Stimulated activated CD4-positive, alpha-beta T cell treated with anti-CD3 and anti-CD28 coated beads, Interleukin-4, amount 100 ng/mL, for 48 hours (primary cell): ENCODE measurements at regions not wholly inside any gene's neighbourhood (a gene's known extent, or its start where the extent isn't known, plus 50 kb on each side); places are given as distances from the start of the nearest gene placed in this dataset.
"Not testable (repeated sequence)": the region's sequence is repeated elsewhere in the genome, so short reads cannot be mapped to it uniquely, and the experiment has no call there.

Experiments used
- DNase-seq, 2 donors: peaks; one replicate each; pipeline ENCODE4 v3.0.0-alpha.2; 2020; ENCODE audit warnings: low read depth in 2 of 2

DNA sequence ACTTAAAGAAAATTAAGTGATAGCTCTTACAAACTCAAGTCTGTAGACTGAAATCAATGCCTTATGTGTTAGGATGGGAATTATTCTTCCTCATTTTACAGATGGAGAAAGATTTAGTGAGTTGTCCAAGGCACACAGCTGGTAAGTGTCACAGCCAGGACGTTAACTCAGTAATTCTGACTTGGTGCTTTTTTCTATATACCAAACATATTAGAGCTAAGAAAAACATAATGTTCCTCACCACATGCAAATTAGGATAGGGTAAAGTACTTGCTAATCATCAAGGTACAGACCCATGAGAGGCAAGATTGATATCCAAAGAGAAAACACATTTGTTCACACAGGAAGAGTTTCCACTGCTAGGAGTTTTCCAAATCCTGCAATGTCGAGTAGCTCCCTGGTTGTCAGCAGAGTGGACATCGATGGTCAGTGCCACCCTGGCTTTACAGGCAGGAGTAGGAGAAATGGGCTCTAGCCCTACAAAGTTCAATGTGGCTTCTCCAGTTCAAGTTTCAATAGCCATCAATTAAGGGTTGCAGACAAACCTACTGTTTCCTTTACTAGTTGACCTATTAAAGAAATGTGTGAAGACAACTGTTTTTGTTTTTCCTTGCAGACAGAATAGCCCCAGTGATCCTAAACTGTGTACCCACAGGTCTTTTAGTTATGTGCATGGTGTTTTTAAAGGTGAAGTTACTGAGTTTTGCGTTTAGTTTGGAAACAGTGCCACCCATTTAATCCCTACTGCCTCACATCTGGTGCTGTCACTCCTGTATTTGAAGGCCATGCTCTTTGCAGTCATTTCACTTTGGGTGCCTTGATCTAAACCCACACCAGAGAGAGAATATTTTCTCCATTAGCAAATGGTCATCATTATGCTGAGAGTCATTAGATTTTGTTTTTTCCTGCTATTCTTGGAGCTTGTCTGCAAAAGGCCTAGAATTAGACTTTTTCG, 460.8 kb upstream of the SMARCA2 start:
- DNase-seq: no peak

DNA sequence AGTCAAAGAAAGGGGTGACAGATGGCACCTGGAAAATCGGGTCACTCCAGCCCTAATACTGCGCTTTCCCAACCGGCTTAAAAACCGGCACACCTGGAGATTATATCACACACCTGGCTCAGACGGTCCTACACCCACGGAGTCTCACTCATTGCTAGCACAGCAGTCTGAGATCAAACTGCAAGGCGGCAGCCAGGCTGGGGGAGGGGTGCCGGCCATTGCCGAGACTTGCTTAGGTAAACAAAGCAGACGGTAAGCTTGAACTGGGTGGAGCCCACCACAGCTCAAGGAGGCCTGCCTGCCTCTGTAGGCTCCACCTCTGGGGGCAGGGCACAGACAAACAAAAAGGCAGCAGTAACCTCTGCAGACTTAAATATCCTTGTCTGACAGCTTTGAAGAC, 456.5 kb upstream of the SMARCA2 start:
- not testable (repeated sequence) for DNase-seq

DNA sequence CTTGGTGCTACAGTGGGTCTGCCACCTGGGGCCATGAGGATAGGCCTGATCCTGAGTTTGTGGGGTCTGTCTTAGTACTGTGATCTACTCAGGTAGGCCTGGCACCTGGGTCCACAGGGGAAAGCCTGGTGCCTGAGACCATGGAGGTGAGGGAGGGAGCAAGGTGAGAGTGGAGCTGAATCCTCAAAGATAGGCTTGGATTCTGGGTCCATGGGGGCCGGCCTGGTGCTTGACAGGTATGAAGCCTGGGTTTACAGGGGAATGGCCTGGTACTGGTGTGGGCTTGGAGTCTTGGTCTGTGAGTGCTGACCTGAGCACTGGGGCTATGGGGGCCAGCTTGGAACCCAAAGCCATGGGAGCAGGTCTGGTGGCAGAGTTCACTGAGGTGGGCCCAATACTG, 439.2 kb upstream of the SMARCA2 start:
- no peak for DNase-seq

DNA sequence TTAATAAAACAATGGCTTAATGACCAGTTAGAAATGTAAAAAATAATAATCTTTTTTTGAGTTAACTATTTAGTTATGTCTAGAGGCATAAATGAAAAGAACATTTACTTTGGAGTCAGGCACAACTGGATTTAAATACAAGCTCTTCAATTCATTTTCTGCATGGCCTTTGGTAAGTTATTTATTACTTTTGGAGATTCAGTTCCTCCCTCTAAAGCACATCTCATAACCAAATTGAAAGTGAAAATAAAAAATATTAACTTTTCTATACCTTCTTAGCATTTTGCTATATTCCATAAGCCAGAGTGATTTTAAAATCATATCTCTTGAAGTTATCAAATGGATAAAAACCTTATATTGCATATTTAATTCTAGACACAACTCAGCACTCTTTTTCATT, 434.9 kb upstream of the SMARCA2 start:
- DNase-seq: no peak

DNA sequence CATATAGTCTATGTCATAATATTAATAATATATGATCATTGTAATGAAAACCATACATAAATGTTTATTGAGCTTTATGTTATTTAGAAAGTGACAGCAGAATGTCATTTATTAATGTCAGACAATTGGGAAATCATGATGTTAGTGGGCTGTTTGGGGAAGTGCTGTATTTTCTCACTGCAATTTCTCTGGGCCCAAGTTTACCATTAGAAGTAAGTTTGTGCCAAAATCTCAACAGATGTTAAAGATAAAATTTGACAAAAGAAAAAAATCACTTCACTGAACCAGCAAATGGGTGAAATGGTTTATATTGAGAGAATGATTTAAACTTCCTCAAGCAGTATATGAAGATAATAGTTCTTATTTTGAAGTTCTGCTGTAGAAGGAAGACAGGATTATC, 433.2 kb upstream of the SMARCA2 start:
- DNase-seq: no peak

DNA sequence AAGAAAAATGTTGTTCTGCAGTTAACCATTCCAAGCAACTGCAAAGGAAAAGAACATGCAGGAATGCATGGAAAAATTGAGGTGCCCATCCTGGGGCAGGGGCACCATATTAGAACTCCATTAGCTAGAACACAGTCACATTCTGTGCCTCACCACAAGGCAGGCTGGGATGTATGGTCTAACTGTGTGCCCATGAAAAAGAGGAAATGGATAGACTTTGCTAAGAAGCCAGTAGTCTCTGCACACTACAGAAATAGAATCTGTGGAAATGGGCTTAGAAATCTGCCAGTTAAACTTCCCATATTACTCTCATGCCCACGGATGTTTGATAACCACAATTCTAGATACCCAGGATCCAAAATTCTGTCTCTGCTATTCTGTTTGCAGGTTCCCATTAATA, 423.8 kb upstream of the SMARCA2 start:
- DNase-seq: no peak

DNA sequence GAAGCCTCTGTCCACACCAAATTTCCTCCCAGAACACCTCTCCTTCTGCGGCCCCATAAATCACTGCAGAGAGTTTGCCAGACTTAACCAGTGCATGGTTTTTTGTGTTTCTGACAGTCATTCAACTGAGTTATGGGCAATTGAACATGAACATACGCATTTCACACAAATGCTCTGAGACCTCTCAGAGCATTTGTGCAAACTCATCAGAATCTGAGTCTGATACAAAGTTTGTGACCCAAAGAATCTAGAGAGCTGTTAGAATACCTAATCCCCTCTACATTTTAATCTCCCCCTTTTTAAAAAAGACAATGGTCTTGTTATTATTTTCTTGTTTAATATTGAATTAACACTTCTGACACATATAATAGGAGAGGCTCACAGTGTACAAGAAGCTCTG, 416.9 kb upstream of the SMARCA2 start:
- no peak for DNase-seq

DNA sequence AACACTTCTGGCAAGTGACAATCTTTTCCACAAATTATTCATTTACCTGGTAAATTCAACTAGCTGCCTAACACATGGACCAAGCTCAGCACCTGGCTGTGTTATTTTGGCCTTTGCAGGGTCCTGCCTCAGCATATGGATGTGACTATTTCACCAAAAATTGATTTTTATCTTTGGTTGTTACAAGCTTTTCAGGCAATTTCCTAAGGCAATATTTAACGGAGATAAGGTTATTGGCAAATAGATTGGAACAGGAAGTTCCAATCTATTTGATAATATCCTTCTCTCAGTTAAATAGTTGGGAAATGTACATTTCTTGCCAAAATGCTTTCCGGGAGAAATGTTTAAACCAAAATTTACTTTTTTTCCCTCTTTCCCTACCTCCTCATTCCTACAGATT, 415.2 kb upstream of the SMARCA2 start:
- no peak for DNase-seq

DNA sequence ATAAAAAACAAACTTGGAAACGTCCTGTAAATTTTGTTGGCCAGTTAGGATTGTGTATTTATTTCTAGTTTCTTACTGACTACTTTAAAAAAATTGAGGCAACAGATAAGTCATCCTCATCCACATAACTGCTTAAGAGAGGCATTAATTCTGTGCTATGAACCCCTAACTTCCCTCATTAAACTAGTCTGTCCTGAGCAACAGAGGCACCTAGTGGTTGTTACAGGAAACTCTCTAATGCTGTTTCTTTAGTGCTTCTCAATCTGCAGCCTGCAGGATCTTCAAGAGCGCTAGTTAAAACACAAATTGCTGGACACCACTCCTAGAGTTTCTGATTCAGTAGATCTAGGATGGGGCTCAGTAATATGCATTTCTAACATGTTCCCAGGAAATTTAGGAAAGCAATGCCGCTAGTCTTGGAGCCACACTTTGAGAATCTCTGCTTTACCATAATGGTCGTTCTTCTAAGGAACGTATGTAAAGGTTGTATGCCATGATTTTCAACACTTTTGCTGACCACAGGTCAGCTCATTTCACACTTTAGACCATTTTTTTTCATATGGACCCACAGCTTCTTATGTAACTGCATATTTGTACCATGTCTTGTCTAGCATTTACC, 410.1 kb upstream of the SMARCA2 start:
- DNase-seq: no peak

DNA sequence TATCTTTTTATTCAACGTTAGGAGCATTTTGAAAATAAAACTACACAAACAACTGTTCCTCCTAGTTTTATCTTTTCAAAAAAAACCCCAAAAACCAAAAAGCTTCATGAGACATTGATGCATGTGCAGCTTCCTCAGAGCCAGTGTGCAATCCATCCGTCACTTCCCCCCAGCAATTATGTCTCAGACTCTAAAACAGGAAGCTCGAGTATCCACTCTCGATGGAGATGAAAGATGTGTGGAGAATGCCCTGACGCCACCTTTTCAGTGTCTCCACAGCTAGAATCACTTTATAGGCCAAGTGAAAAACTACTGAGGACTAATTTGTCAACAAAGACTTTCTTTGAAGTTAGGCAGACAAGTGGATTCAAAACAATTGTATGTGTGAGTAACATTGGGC, 408.9 kb upstream of the SMARCA2 start:
- DNase-seq: no peak

DNA sequence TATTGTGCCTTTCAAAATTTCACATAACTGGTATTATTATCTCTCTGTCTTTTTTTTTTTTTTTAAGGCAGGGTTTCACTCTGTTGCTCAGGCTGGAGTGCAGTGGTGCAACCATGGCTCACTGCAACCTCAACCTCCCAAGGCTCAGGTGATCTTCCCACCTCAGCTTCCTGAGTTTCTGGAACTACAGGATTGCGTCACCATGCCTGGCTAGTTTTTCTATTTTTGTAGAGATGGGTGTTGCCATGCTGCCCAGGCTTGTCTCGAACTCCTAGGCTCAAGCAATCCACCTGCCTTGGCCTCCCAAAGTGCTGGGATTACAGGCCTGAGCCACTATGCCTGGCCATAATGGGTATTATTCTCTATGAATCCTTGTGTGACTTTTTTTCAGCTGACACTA, 402.3 kb upstream of the SMARCA2 start:
- no peak for DNase-seq

DNA sequence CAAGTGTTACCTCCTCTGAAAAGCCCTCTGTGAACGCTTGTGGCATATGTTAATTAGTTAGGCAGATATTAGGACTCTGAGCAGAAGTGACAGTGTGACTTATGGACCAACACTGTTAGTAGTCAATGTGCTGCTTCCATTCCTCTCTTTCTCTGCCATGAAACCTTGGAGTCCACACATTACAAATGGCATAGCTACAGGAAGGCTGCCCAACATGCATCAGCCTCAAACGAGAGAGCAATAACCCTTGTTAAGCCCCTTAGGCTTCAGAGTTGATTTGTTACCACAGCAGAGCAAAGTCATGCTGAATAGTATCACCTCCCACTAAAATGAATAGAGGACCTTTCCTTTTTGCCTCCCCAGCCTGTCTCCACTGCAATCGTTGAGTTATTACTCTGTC, 397.7 kb upstream of the SMARCA2 start:
- DNase-seq: no peak

DNA sequence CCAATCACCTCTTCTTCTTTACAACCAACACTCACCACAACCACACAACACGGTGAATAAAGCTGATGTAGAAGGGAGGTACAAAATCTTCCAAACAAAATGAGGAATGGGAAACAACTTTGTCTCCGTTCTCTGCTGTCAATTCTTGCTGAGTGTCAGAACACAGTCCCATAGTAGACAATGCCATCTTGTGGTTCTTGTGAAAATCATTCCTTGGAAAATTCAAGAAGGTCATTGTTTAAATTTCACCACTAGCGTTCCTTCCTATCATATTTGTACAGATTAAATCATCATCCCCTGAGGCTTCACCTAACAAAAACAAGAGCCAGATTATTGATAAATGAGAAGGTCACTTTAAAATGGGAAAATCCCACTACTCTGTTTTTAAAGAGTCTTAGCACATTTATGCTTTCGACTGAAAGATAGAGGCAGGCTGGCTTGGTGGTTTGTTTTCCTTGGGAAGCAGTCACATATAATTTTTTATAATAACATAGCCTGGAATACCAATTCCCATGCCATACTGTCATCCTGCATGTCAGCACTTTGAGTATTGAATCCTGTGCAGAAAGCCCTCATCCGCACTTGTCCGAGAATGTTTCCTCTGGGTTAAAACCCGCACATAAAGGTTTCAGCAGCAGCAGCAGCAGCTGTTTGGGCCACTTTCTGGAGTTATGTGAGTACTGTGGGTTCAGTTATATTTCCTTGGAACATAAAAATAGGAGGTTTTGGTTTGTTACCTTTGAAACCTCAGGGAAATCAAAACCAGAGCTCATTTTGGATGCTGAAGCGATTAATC, 395.0 kb upstream of the SMARCA2 start:
- DNase-seq: no peak

DNA sequence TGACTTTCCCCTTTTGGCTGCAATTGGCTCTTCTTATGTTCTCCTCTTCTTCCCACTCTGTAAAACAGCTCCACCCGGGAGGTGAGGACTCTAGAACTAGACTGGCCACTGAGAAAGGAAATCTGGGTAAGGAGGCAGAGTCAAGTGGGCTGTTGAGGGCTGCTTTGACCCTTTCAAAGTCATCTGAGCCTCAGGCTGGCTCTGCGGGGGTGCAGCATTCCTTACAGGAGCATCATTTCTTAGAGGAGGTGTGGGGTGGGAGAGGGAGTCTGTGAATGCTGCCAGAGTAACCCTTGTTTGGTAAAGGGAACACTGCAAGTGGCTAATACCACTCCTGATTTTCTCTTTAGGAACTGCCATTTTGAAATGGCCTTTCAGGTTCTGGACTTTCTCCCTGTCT, 377.7 kb upstream of the SMARCA2 start:
- DNase-seq: no peak

DNA sequence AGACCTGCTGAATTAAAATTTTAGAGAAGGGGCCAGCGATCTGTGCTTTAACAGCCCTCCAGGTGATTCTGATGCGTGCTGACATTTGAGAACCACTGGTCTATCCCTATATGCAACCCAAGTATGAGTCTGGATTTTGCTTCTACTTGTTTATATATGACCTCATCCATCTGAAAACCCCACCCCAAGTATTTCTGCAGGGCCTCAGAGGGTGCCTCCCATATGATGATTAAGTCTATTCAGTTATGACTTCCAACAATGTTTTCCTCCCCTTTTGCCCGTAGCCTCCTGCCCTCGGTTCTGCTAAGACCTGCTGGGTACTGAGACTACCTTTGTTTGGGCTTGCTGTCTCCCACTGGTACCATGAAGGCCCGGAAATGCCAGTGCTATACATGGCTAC, 376.0 kb upstream of the SMARCA2 start:
- no peak for DNase-seq

DNA sequence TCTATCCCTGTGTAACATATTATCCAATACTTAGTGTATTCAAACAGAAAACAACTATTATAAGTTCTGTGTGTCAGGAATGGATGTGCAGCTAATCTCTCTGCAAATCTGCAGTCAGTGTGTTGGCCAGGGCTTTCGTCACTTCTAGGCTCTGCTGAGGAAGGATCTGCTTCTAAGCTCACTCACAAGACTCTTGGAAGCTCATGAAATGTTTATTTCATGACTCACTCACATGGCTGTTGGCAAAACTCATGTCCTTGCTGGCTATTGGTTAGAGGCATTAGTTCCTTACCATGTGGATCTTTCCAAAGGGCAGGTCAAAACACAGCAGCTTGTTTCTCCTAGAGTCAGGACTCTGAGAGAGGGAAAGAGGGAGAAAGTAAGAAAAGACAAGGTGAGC, 367.4 kb upstream of the SMARCA2 start:
- no peak for DNase-seq

DNA sequence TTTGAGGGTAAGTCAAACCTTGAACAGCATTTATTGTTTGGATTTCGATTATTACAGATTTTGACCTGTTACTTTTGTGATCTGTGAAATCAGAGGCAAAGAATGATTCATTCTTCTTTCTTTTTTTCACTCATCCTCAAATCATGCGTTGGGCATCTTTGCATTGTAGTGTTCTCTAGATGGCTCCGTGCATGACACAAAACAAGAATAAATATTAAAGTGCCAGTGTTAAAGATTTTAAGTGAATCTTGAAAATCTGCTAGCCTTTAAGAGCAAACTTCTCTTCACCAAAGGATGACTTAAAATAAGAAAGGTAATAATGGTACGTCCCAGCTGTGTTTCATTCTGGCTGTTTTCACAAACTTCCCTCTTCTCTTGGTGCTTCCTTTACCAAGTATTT, 361.9 kb upstream of the SMARCA2 start:
- no peak for DNase-seq

DNA sequence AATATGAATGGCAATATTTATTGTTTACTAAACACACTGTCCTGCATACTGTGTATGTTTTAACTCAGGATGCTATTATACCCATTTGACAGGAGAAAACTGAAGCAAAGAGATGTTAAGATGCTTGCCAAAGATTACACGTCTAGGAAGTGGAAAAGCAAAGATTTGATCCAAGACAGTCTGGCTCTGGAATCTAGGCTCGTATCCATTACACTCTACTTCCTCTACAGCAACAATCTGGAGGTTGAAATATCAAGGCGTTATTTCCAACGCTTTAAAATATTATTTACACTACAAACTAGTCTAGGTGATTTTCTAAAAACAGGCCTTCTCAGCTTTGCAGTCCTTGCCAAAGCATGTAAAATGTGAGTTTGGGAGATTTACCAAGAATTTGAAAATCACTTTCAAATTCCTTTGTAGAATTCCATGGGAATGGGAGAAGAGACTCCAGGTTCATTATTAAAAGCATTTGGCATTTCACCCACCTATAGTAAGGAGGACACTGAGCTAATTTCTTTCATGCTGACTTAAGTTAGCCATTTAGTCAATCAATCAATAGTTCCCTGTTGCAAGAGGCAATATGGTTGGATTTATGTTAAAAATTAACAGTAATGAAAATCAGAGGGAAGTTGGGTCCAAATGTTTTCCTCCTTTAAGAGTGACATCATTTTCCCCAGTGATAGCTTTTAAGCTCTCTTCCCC, 356.3 kb upstream of the SMARCA2 start:
- no peak for DNase-seq

DNA sequence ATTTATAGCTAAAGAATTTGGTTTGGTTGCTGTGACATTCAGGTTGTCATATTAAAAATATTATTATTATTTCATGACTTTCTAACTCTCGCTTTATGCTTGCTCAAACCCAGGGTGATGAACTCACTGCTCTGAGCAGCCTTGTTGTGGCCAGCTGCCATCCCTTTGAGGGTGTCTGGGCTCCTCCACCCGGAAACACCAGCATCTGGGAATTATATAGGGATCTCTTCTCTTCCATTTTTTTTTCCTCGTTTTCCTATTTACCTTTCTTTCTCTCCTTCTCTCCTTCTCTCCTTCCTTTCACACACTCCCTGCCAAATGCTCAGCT, 355.8 kb upstream of the SMARCA2 start:
- no peak for DNase-seq

DNA sequence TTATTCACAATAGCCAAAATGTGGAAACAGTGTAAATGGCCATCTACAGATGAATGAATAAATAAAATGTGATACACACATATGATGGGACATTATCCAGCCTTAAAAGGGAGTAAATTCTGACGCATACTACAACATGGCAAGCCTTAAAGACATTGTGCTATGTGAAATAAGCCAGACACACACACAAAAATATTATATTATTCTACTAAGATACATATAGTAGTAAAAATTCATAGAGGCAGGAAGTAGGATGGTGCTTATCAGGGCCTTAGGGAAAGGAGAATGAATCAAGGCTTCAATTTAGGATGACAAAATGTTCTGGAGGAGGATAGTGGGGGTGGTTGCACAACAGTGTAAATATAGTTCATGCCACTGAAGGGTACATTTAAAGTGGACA, 346.7 kb upstream of the SMARCA2 start:
- DNase-seq: no peak

DNA sequence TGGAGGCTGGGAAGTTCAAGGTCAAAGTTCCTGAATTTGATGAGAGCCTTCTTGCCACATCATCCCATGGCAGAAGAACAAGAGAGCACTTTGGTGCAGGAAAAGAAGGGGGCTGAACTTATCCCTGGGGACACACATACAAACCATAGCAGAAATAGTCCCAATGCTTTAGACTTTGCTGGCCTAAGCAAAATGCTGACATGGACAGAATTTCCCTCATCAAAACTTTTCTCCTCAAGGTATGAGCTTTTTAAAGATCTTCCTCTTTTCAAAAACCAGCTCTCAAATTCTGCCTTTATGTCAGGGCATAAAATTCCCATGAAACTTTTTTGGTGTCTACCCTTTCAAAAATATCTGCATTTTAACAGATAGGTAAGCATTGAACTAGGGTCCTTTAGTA, 341.8 kb upstream of the SMARCA2 start:
- DNase-seq: no peak

DNA sequence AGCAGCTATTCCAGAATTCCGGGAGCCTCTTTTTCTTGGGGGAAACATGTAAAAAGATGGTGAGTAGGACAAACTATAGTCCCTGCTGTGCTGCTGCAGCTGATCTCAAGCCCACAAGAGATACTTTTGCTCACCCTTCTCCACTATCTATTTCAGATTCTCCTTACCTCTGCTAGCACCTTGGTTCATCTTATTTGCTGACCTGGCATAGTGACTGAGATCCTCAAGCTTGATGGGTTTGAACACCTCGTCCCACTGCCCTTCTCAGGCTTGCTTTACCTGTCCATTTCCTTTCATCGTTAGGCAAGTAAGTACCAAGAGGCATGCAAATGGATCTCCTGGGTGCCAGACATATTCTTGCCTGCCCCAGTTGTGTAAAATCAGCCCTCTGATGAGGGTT, 338.4 kb upstream of the SMARCA2 start:
- no peak for DNase-seq
